SK-N-SH (cell line): ENCODE measurements at regions not wholly inside any gene's neighbourhood (a gene's known extent, or its start where the extent isn't known, plus 50 kb on each side); places are given as distances from the start of the nearest gene placed in this dataset.

Source experiments
- CTCF ChIA-PET: fragments of 300-600, 350-600 bp; formaldehyde crosslinking; extraction: SDS; loops from one replicate; lab custom pipeline; 2021; lab: Yijun Ruan, JAX
- POLR2A ChIA-PET: fragments of 350-600 bp; sonication (Branson Sonifier 250); formaldehyde crosslinking; extraction: SDS; loops from one replicate; lab custom pipeline; 2020; ENCODE audit warnings: antibody characterized with exemption, inconsistent platforms; lab: Yijun Ruan, JAX
- DNase-seq: peaks from one replicate; pipeline ENCODE4 v3.0.0; 2012
- H2AFZ ChIP-seq: fragments of 200-600 bp; sonication (generic); 2 replicates; pipeline ENCODE4 v1.8.1; 2016; ENCODE audit warnings: antibody characterized with exemption, mild to moderate bottlenecking, low read depth
- H3F3A ChIP-seq: fragments of 200-600 bp; sonication (generic); replicated peaks from 2 replicates; pipeline ENCODE3; 2016; ENCODE audit warnings: antibody characterized with exemption, mild to moderate bottlenecking; ENCODE audit not compliant: insufficient read depth
- H3K27ac ChIP-seq, 2 experiments: fragments of 200-500 bp in 1 of 2; fragments of 200-600 bp in 1 of 2; sonication (Bioruptor generic) in 1 of 2; sonication (generic), shearing (Covaris generic) in 1 of 2; 2 replicates each; pipeline versions ENCODE4 v1.5.1 to v1.6.1; 2014 to 2016; ENCODE audit warnings: low read depth in 2 of 2, inconsistent platforms in 1 of 2, low read length in 1 of 2, mild to moderate bottlenecking in 1 of 2, mixed read lengths in 1 of 2
- H3K27me3 ChIP-seq: fragments of 200-600 bp; sonication (generic), shearing (Covaris generic); 2 replicates; pipeline ENCODE4 v1.6.1; 2016; ENCODE audit warnings: mixed run types; ENCODE audit not compliant: insufficient read depth
- H3K36me3 ChIP-seq, 2 experiments: fragments of 200-500 bp in 1 of 2; fragments of 200-600 bp in 1 of 2; sonication (Bioruptor generic) in 1 of 2; sonication (generic) in 1 of 2; replicated peaks in 1 of 2; 2 replicates each; pipeline versions ENCODE3 to v1.5.1; 2014 to 2016; ENCODE audit warnings: low read length in 1 of 2, mild to moderate bottlenecking in 1 of 2; ENCODE audit not compliant: insufficient read depth in 2 of 2, control insufficient read depth in 1 of 2
- H3K4me1 ChIP-seq, 2 experiments: fragments of 200-500 bp in 1 of 2; fragments of 200-600 bp in 1 of 2; sonication (Bioruptor generic) in 1 of 2; sonication (generic), shearing (Covaris generic) in 1 of 2; 2 replicates each; pipeline versions ENCODE4 v1.5.1 to v1.6.1; 2014 to 2016; ENCODE audit warnings: low read depth in 1 of 2, low read length in 1 of 2, mixed run types in 1 of 2; ENCODE audit not compliant: insufficient read depth in 2 of 2, control insufficient read depth in 1 of 2
- H3K4me2 ChIP-seq: fragments of 200-600 bp; sonication (generic), shearing (Covaris generic); 2 replicates; pipeline ENCODE4 v1.6.1; 2017; ENCODE audit warnings: mixed run types
- H3K4me3 ChIP-seq, 2 experiments: fragments of 200-500 bp in 1 of 2; fragments of 200-600 bp in 1 of 2; sonication (Bioruptor generic) in 1 of 2; sonication (generic), shearing (Covaris generic) in 1 of 2; 2 replicates each; pipeline versions ENCODE4 v1.5.1 to v1.8.1; 2014 to 2016; ENCODE audit warnings: low read depth in 2 of 2, inconsistent platforms in 1 of 2, low read length in 1 of 2, mild to moderate bottlenecking in 1 of 2, mixed read lengths in 1 of 2, moderate library complexity in 1 of 2
- H3K79me2 ChIP-seq: fragments of 200-600 bp; sonication (generic); 2 replicates; pipeline ENCODE4 v1.8.1; 2017; ENCODE audit warnings: mild to moderate bottlenecking; ENCODE audit not compliant: insufficient read depth
- H3K9ac ChIP-seq: fragments of 200-600 bp; sonication (generic); 2 replicates; pipeline ENCODE4 v1.6.1; 2017; ENCODE audit warnings: mixed run types
- H3K9me2 ChIP-seq: fragments of 200-600 bp; sonication (generic); 2 replicates; pipeline ENCODE4 v1.6.1; 2017; ENCODE audit warnings: mixed run types
- H3K9me3 ChIP-seq: fragments of 200-600 bp; sonication (generic); 2 replicates; pipeline ENCODE4 v1.6.1; 2017; ENCODE audit warnings: mixed run types, mild to moderate bottlenecking, moderate library complexity
- H4K20me1 ChIP-seq: fragments of 200-600 bp; sonication (generic); 2 replicates; pipeline ENCODE4 v1.6.1; 2017; ENCODE audit warnings: mild to moderate bottlenecking, mixed run types; ENCODE audit not compliant: insufficient read depth
- CTCF ChIP-seq: fragments of 200-600 bp; sonication (generic); IDR thresholded peaks from 2 replicates; pipeline ENCODE4 v1.6.1; 2017; ENCODE audit warnings: antibody characterized with exemption, mild to moderate bottlenecking, moderate library complexity
- EP300 ChIP-seq, 2 experiments: IDR thresholded peaks; 2 replicates each; pipeline versions ENCODE4 v1.4.0 to v1.6.1; 2012; ENCODE audit warnings: borderline replicate concordance in 1 of 2, low read depth in 1 of 2, low read length in 1 of 2
- FOXJ3 ChIP-seq: sonication (generic); formaldehyde crosslinking; IDR thresholded peaks from 2 replicates; pipeline ENCODE4 v1.5.1; 2020; ENCODE audit warnings: mild to moderate bottlenecking, missing genetic modification reagents
- FOXM1 ChIP-seq: IDR thresholded peaks from 2 replicates; pipeline ENCODE4 v1.4.0; 2012; ENCODE audit warnings: low read depth, mild to moderate bottlenecking
- GATA2 ChIP-seq: sonication (generic); formaldehyde crosslinking; IDR thresholded peaks from 2 replicates; pipeline ENCODE4 v1.5.0; 2020; ENCODE audit warnings: mild to moderate bottlenecking, missing genetic modification reagents
- MXI1 ChIP-seq: IDR thresholded peaks from 2 replicates; pipeline ENCODE4 v1.6.1; 2012; ENCODE audit warnings: mild to moderate bottlenecking, low read depth, low read length, improper control_type of control experiment
- SMC3 ChIP-seq: IDR thresholded peaks from 2 replicates; pipeline ENCODE4 v1.6.1; 2012; ENCODE audit warnings: low read depth, low read length, improper control_type of control experiment
- TAF1 ChIP-seq: IDR thresholded peaks from 2 replicates; pipeline ENCODE4 v1.6.1; 2012; ENCODE audit warnings: low read depth, mild to moderate bottlenecking, low read length, moderate library complexity, borderline replicate concordance
- WGBS: methylation state at CpG from one replicate; pipeline ENCODE4 v1.1.6; 2017; ENCODE audit warnings: low lambda C conversion rate; 5-methylcytosine and 5-hydroxymethylcytosine counted together
- TF ChIP-seq, protein P1 (sequence below): fragments of 150-350 bp; IDR thresholded peaks from 2 replicates; pipeline ENCODE4 v1.6.1; 2016; ENCODE audit warnings: mild to moderate bottlenecking, low read depth, low read length
- TF ChIP-seq, protein P2 (sequence below): IDR thresholded peaks from 2 replicates; pipeline ENCODE4 v1.4.0; 2012; ENCODE audit warnings: low read depth, borderline replicate concordance

DNA sequence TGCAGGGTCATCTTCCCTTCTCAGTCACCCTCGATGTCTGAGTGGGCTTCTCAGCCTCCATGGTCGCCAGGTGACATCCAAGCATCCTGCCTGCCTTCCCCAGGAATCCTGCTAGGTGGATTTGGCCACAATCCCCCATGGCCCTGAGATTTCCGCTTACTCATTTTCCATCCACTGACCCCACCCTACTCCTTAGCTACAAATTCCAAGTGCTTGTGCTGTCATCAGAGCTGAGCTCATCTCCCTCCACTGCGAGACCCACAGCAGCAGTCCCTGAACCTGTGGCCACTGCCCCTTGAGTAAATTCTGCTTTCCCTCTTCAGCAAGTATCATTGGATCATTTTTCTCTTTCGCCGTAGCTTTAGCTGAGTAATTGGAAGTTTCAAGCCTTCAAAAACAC is 90.5 kb upstream of the ANKRD10 start:
- no peaks in the 10 kb centered on the region for H3K9me3 ChIP-seq
- H3K4me3 ChIP-seq: no peak overlapping the region
- ChIA-PET CTCF (no interaction called here), POLR2A (no interaction called here)
- no peak overlapping the region for H2AFZ ChIP-seq
- no peaks in the 10 kb centered on the region for H3F3A ChIP-seq
- TF ChIP-seq FOXM1: no peak
- TF ChIP-seq, protein P1, sequence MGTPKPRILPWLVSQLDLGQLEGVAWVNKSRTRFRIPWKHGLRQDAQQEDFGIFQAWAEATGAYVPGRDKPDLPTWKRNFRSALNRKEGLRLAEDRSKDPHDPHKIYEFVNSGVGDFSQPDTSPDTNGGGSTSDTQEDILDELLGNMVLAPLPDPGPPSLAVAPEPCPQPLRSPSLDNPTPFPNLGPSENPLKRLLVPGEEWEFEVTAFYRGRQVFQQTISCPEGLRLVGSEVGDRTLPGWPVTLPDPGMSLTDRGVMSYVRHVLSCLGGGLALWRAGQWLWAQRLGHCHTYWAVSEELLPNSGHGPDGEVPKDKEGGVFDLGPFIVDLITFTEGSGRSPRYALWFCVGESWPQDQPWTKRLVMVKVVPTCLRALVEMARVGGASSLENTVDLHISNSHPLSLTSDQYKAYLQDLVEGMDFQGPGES: no peak
- TF ChIP-seq TAF1: no peak
- no peak for DNase-seq
- H3K27me3 ChIP-seq: no peaks in the 10 kb centered on the region; the same call in 1 of the 2 replicates
- no peaks in the 10 kb centered on the region for H4K20me1 ChIP-seq
- 60% methylated on average over 6 of the region's 6 CpGs for WGBS
- H3K4me2 ChIP-seq: no peak overlapping the region
- H3K9ac ChIP-seq: no peak overlapping the region
- no peaks in the 10 kb centered on the region for H3K4me1 ChIP-seq
- no peak overlapping the region for H3K27ac ChIP-seq
- no peaks in the 10 kb centered on the region for H3K9me2 ChIP-seq
- H3K36me3 ChIP-seq: no peaks in the 10 kb centered on the region
- no peaks in the 10 kb centered on the region for H3K79me2 ChIP-seq

GRCh38 chr13:111004444-111004843 is 89.6 kb upstream of the ANKRD10 start:
- no peak overlapping the region for H3K27ac ChIP-seq
- no peaks in the 10 kb centered on the region for H3K4me1 ChIP-seq
- no peaks in the 10 kb centered on the region for H3K9me2 ChIP-seq
- H3K9ac ChIP-seq: no peak overlapping the region
- ChIA-PET CTCF (no interaction called here), POLR2A (no interaction called here)
- H3K27me3 ChIP-seq: no peaks in the 10 kb centered on the region; the same call in 1 of the 2 replicates
- no peaks in the 10 kb centered on the region for H3F3A ChIP-seq
- TF ChIP-seq FOXM1 (no peak), GATA2 (CRISPR knock-in tag) (no peak), MXI1 (no peak), SMC3 (no peak), EP300 (IDR thresholded peaks at IDR 0.05; ENCODE audit: borderline replicate concordance in 1 of 2, low read depth in 1 of 2, low read length in 1 of 2) (no peak), CTCF (no peak), FOXJ3 (CRISPR knock-in tag) (no peak)
- TF ChIP-seq, protein P2, sequence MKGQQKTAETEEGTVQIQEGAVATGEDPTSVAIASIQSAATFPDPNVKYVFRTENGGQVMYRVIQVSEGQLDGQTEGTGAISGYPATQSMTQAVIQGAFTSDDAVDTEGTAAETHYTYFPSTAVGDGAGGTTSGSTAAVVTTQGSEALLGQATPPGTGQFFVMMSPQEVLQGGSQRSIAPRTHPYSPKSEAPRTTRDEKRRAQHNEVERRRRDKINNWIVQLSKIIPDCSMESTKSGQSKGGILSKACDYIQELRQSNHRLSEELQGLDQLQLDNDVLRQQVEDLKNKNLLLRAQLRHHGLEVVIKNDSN: no peak
- no peak overlapping the region for H3K4me3 ChIP-seq
- no peak overlapping the region for H2AFZ ChIP-seq
- H3K36me3 ChIP-seq: no peaks in the 10 kb centered on the region
- H3K9me3 ChIP-seq: no peaks in the 10 kb centered on the region
- H3K79me2 ChIP-seq: no peaks in the 10 kb centered on the region
- H3K4me2 ChIP-seq: no peak overlapping the region
- WGBS: 66% methylated on average over 6 of the region's 6 CpGs
- no peak for DNase-seq
- H4K20me1 ChIP-seq: no peaks in the 10 kb centered on the region
